HG03378 (cell line): ENCODE measurements at regions not wholly inside any gene's neighbourhood (a gene's known extent, or its start where the extent isn't known, plus 50 kb on each side); places are given as distances from the start of the nearest gene placed in this dataset.

ENCODE experiments used
- ATAC-seq: cut with Tn5 transposase; IDR thresholded peaks from one replicate; pipeline ENCODE4 v1.9.1; 2021; ENCODE audit warnings: mild to moderate bottlenecking, moderate library complexity; ENCODE audit not compliant: unreplicated experiment

DNA sequence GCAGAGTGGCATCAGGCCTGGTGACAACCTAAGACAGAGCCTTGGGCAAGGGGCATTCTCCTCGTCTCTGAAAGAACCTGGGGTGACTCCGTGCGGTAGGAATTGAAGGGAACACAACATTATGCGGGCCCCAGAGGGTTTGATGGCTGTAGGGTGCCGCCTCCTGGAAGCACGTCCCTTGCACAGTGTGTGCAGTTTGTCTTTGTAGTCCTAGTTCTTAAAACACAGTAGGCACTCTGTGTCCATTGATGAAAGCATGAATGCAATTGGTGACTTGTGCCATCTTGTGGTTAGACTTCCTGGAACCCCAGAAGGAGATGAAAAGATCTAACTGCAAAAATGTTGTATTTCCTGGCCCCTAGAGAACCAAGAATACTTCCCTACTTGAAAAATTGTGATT lies 279.8 kb downstream of the UTP18 start:
- ATAC-seq: no peak

- no peak for ATAC-seq
Measured at GRCh38 chr17:51541215-51541614, 280.9 kb downstream of the UTP18 start.

DNA sequence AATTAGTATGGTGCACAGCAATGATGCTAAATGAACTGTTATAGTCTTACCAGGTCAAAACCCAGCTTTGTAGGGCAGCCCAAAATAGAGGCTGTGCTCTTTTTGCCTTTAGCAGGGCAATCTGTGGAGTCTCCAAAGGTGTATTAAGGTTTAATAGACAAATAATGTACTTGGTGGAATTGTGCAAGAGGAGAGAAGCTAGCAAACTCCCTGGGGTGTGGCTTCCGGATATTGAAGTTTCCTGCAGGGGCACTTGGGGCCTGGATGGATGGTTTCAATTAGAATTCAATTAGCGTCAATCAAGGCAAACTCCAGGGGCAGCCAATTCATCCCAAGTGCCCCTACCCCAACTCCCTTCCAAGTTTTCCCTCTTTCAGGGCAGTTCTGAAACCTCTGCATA lies 285.8 kb downstream of the UTP18 start:
- ATAC-seq: no peak

DNA sequence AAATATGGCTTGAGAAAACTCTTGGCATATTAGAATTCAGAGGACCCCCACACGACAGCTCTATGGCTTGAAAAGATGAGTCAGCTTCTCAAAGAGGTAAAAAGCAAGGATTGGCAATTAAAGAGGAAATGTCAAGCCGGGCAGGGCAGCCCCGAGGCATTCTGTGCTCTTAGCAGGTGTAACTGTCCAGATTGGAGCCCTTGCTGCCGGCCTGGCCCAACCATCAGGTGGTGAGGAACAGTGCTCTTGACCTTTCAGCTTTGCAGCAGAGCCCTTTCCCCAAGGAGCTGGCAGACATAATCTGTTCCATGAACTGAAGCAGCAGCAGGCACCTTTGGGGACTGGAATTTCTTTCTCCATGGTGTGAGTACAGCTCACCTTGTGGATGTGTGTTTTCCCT lies 287.8 kb downstream of the UTP18 start:
- no peak for ATAC-seq

- no peak for ATAC-seq
Measured at GRCh38 chr17:51555153-51555552, 294.8 kb downstream of the UTP18 start.

- ATAC-seq: no peak
Measured at GRCh38 chr17:51559778-51560177, 299.4 kb downstream of the UTP18 start.

DNA sequence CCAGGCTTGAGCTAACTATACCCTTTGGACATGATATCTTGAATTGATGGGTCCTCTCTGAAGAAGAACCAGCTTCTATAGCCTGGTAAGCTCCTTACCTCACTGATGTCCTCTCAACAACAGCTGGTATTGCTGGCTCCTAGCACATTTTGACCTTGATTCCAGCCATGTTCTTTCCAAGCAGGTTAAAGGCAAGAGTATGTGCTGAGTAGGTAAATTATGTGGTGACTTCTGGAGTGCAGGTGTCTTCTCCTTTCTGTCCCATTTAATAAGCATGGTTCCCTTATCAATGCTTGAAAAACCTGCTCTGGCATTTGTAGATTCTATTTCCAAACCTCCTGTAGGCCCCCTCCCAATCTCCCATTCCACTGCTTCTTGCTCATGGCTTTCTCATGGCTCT lies 300.1 kb downstream of the UTP18 start:
- ATAC-seq: no peak

- no peak for ATAC-seq
Measured at GRCh38 chr17:51563961-51564360, 303.6 kb downstream of the UTP18 start.

GRCh38 chr17:51572115-51572514 lies 311.8 kb downstream of the UTP18 start:
- no peak for ATAC-seq
